Hepatocyte (in vitro differentiated cells): ENCODE measurements at regions not wholly inside any gene's neighbourhood (a gene's known extent, or its start where the extent isn't known, plus 50 kb on each side); places are given as distances from the start of the nearest gene placed in this dataset.

Source experiments
- CTCF ChIP-seq: fragments of 200-600 bp; sonication (generic); IDR thresholded peaks from 2 replicates; pipeline ENCODE4 v1.5.1; 2016; ENCODE audit warnings: antibody characterized with exemption, mild to moderate bottlenecking; ENCODE audit not compliant: poor library complexity
- EZH2phosphoT487 ChIP-seq: fragments of 200-600 bp; sonication (generic); IDR thresholded peaks from one replicate; pipeline ENCODE4 v1.6.1; 2018; ENCODE audit warnings: antibody characterized with exemption, mild to moderate bottlenecking, low read depth, moderate library complexity; ENCODE audit not compliant: unreplicated experiment, severe bottlenecking

- no peak for TF ChIP-seq EZH2phosphoT487
- no peak for TF ChIP-seq CTCF
Observed at GRCh38 chr2:239887604-239888003, 137.5 kb downstream of the NDUFA10 start.
